ENCODE measurements at regions not wholly inside any gene's neighbourhood (a gene's known extent, or its start where the extent isn't known, plus 50 kb on each side); places are given as distances from the start of the nearest gene placed in this dataset.

GRCh38 chr6:50961611-50962010, 142.9 kb downstream of the TFAP2B start:
- Mint-ChIP-seq H3K4me3 (ENCODE audit: low read depth) (no peak overlapping the region), H3K4me1 (ENCODE audit: low read depth) (no peaks in the 10 kb centered on the region), H3K27me3 (no peaks in the 10 kb centered on the region), H3K36me3 (ENCODE audit: insufficient read depth) (no peaks in the 10 kb centered on the region), H3K9me3 (ENCODE audit: low read depth) (no peaks in the 10 kb centered on the region), H3K27ac (no peak overlapping the region)
- TF ChIP-seq CTCF (IDR thresholded peaks at IDR 0.05; ENCODE audit: unreplicated experiment) = no peak
- no peak for DNase-seq (ENCODE audit: low spot score, unreplicated experiment)

DNA sequence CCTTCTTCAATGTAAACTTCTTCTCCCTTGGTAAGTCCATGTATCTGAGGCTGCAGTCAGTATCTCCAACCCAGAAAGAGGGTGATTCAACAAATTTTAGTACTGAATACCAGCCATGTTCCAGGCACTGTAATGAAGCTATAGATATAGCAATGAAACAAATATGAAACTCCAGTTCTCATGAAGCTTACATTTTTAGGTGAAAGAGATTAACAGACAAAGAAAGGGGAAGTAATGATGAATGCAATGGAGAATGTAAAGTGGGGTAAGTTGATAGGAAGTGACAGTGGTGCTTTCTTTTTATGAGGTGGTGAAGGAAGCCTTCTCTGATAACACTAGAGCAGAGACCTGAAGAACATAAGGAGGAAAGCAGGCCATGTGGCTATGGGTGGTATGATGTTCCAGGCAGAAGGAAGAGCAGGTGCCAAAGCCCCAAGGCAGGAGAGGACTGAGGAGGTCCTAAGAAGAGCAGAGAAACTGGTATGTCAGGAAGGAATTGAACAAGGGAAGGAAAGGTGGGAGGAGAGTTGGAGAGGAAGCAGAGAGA, 143.6 kb downstream of the TFAP2B start:
- no peak for DNase-seq (ENCODE audit: low spot score, unreplicated experiment)
- H3K27me3 Mint-ChIP-seq = no peaks in the 10 kb centered on the region
- H3K4me1 Mint-ChIP-seq (ENCODE audit: low read depth) = no peaks in the 10 kb centered on the region
- H3K27ac Mint-ChIP-seq = no peak overlapping the region
- H3K36me3 Mint-ChIP-seq (ENCODE audit: insufficient read depth) = no peaks in the 10 kb centered on the region
- no peak overlapping the region for H3K4me3 Mint-ChIP-seq (ENCODE audit: low read depth)
- TF ChIP-seq CTCF (IDR thresholded peaks at IDR 0.05; ENCODE audit: unreplicated experiment) = no peak
- no peaks in the 10 kb centered on the region for H3K9me3 Mint-ChIP-seq (ENCODE audit: low read depth)

DNA sequence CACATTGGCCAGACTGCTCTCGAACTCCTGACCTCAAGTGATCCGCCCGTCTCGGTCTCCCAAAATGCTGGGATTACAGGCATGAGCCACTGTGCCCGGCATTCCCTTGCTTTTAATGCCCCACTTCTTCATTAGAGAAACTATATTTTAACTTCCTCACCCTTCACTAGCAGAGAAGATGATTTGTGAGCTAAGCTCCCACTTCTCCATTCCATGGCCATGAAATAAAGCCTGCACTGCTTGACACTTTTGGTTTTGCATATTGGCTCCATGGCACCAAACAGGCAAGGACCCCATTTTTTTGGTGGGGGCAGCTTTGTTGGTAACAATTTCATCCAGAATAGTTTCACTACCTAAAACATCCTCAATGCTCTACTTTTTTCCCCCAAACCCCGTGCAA, 145.3 kb downstream of the TFAP2B start:
- peaks cover 2% of the 10 kb centered on the region for H3K9me3 Mint-ChIP-seq (ENCODE audit: low read depth)
- TF ChIP-seq CTCF (IDR thresholded peaks at IDR 0.05; ENCODE audit: unreplicated experiment) = no peak
- no peak overlapping the region for H3K27ac Mint-ChIP-seq
- H3K27me3 Mint-ChIP-seq = peaks cover 2% of the 10 kb centered on the region
- no peak overlapping the region for H3K4me3 Mint-ChIP-seq (ENCODE audit: low read depth)
- no peak for DNase-seq (ENCODE audit: low spot score, unreplicated experiment)
- H3K36me3 Mint-ChIP-seq (ENCODE audit: insufficient read depth) = no peaks in the 10 kb centered on the region
- H3K4me1 Mint-ChIP-seq (ENCODE audit: low read depth) = no peaks in the 10 kb centered on the region

GRCh38 chr6:50965495-50965894, 146.8 kb downstream of the TFAP2B start:
- H3K4me1 Mint-ChIP-seq (ENCODE audit: low read depth) = no peaks in the 10 kb centered on the region
- H3K4me3 Mint-ChIP-seq (ENCODE audit: low read depth) = no peak overlapping the region
- peaks cover 3% of the 10 kb centered on the region for H3K9me3 Mint-ChIP-seq (ENCODE audit: low read depth)
- H3K27ac Mint-ChIP-seq = no peak overlapping the region
- H3K36me3 Mint-ChIP-seq (ENCODE audit: insufficient read depth) = no peaks in the 10 kb centered on the region
- H3K27me3 Mint-ChIP-seq = peaks cover 6% of the 10 kb centered on the region
- TF ChIP-seq CTCF (IDR thresholded peaks at IDR 0.05; ENCODE audit: unreplicated experiment) = no peak
- DNase-seq (ENCODE audit: low spot score, unreplicated experiment) = no peak

DNA sequence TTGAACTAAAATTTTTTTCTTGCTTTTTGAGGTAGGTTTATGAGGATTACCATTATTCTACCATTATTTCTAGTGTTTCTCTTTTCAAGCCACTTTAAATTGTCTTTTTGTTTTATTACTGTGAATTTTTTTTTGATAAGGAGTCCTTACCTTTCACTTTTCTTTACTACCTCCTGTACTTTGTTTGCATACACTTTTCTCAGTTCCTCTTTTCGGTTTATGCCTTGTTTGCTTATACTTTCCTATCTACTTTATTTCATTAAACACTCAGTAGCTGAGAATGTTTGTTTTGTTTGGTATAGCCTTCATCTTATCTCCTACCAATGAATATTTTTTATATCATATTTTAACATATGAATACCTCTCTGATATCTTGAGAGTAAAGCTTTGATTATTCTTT, 147.9 kb downstream of the TFAP2B start:
- H3K27me3 Mint-ChIP-seq = peaks cover 8% of the 10 kb centered on the region
- H3K4me3 Mint-ChIP-seq (ENCODE audit: low read depth) = no peak overlapping the region
- H3K36me3 Mint-ChIP-seq (ENCODE audit: insufficient read depth) = no peaks in the 10 kb centered on the region
- no peak for TF ChIP-seq CTCF (IDR thresholded peaks at IDR 0.05; ENCODE audit: unreplicated experiment)
- H3K9me3 Mint-ChIP-seq (ENCODE audit: low read depth) = peaks cover 3% of the 10 kb centered on the region
- H3K27ac Mint-ChIP-seq = no peak overlapping the region
- DNase-seq (ENCODE audit: low spot score, unreplicated experiment) = no peak
- H3K4me1 Mint-ChIP-seq (ENCODE audit: low read depth) = no peaks in the 10 kb centered on the region
